ENCODE measurements at regions not wholly inside any gene's neighbourhood (a gene's known extent, or its start where the extent isn't known, plus 50 kb on each side); places are given as distances from the start of the nearest gene placed in this dataset.

- no peak for TF ChIP-seq CTCF (IDR thresholded peaks at IDR 0.05; ENCODE audit: insufficient read depth, low read depth, low read length)
- TF ChIP-seq EZH2 (IDR thresholded peaks at IDR 0.05; ENCODE audit: insufficient read depth, low read length), result no peak
Observed at GRCh38 chr16:88316151-88316550, 66.6 kb upstream of the ZNF469 start.
